GM21360 (cell line): ENCODE measurements at regions not wholly inside any gene's neighbourhood (a gene's known extent, or its start where the extent isn't known, plus 50 kb on each side); places are given as distances from the start of the nearest gene placed in this dataset.
"Not testable (repeated sequence)": the region's sequence is repeated elsewhere in the genome, so short reads cannot be mapped to it uniquely, and the experiment has no call there.

Experiments
- ATAC-seq: cut with Tn5 transposase; IDR thresholded peaks from one replicate; pipeline ENCODE4 v1.9.1; 2021; ENCODE audit warnings: mild to moderate bottlenecking, moderate library complexity; ENCODE audit not compliant: unreplicated experiment

- no peak for ATAC-seq
Observed at GRCh38 chr4:66568431-66568830, 898.1 kb upstream of the EPHA5 start.

- ATAC-seq = no peak
Observed at GRCh38 chr4:66568001-66568400, 897.7 kb upstream of the EPHA5 start.

- no peak for ATAC-seq
Observed at GRCh38 chr4:66567551-66567950, 897.3 kb upstream of the EPHA5 start.

- no peak for ATAC-seq
Observed at GRCh38 chr4:66565801-66566200, 895.5 kb upstream of the EPHA5 start.

GRCh38 chr4:66564901-66565651 is 894.8 kb upstream of the EPHA5 start:
- ATAC-seq = no peak

- no peak for ATAC-seq
Observed at GRCh38 chr4:66562276-66562806, 892.1 kb upstream of the EPHA5 start.

GRCh38 chr4:66561465-66562053 is 891.3 kb upstream of the EPHA5 start:
- not testable (repeated sequence) for ATAC-seq

GRCh38 chr4:66558651-66559050 is 888.4 kb upstream of the EPHA5 start:
- ATAC-seq = no peak

GRCh38 chr4:66556651-66557278 is 886.5 kb upstream of the EPHA5 start:
- ATAC-seq = no peak

GRCh38 chr4:66555301-66555700 is 885.0 kb upstream of the EPHA5 start:
- no peak for ATAC-seq

GRCh38 chr4:66554826-66555225 is 884.5 kb upstream of the EPHA5 start:
- ATAC-seq = no peak

GRCh38 chr4:66545301-66545700 is 875.0 kb upstream of the EPHA5 start:
- not testable (repeated sequence) for ATAC-seq

GRCh38 chr4:66544281-66544680 is 874.0 kb upstream of the EPHA5 start:
- no peak for ATAC-seq

GRCh38 chr4:66539745-66540144 is 869.5 kb upstream of the EPHA5 start:
- ATAC-seq = no peak

- ATAC-seq = no peak
Observed at GRCh38 chr4:66524781-66525180, 854.5 kb upstream of the EPHA5 start.

- no peak for ATAC-seq
Observed at GRCh38 chr4:66522244-66522643, 852.0 kb upstream of the EPHA5 start.

- ATAC-seq = no peak
Observed at GRCh38 chr4:66516940-66517339, 846.7 kb upstream of the EPHA5 start.

- ATAC-seq = no peak
Observed at GRCh38 chr4:66506985-66507384, 836.7 kb upstream of the EPHA5 start.

- no peak for ATAC-seq
Observed at GRCh38 chr4:66501997-66502396, 831.7 kb upstream of the EPHA5 start.

GRCh38 chr4:66490729-66491128 is 820.4 kb upstream of the EPHA5 start:
- ATAC-seq = no peak

- ATAC-seq = no peak
Observed at GRCh38 chr4:66489783-66490452, 819.6 kb upstream of the EPHA5 start.
